Caco-2 (cell line): ENCODE measurements at regions not wholly inside any gene's neighbourhood (a gene's known extent, or its start where the extent isn't known, plus 50 kb on each side); places are given as distances from the start of the nearest gene placed in this dataset.

ENCODE experiments used
- BruUV-seq: library from RNA; stranded (reverse); fragments of 400-500 nt; replicated peaks from 2 replicates; lab custom pipeline; 2021; lab: Mats Ljungman, UMichigan
- CTCF ChIA-PET: fragments of 300-600 bp; sonication (Branson Sonifier 250); formaldehyde crosslinking; loops from one replicate; lab custom pipeline; 2022; ENCODE audit warnings: antibody characterized with exemption; lab: Charles Lee
- POLR2A ChIA-PET: fragments of 300-600 bp; sonication (Branson Sonifier 250); formaldehyde crosslinking; loops from one replicate; lab custom pipeline; 2022; ENCODE audit warnings: antibody characterized with exemption; lab: Charles Lee
- DNase-seq, 2 experiments: peaks; one replicate each; pipeline versions ENCODE4 v3.0.0 to v3.0.0-alpha.2; 2020 to 2022
- H3K27me3 ChIP-seq: replicated peaks from 2 replicates; pipeline ENCODE4 v1.6.0; 2011; ENCODE audit warnings: low read length; ENCODE audit not compliant: control insufficient read depth, insufficient read depth
- H3K36me3 ChIP-seq: 2 replicates; pipeline ENCODE4 v1.5.1; 2011; ENCODE audit warnings: low read length; ENCODE audit not compliant: control insufficient read depth, insufficient read depth
- H3K4me1 ChIP-seq: fragments of 250-450 bp; sonication (Bioruptor Pico); 2 replicates; pipeline ENCODE4 v1.5.1; 2020; ENCODE audit warnings: mild to moderate bottlenecking
- H3K4me3 ChIP-seq: 2 replicates; pipeline ENCODE4 v1.5.1; 2011; ENCODE audit warnings: low read depth, mild to moderate bottlenecking, control low read depth, low read length
- H3K9me3 ChIP-seq: fragments of 250-450 bp; sonication (Bioruptor Pico); 2 replicates; pipeline ENCODE4 v1.5.1; 2020; ENCODE audit warnings: mild to moderate bottlenecking, moderate library complexity
- H3K27ac Mint-ChIP-seq: one replicate; pipeline ENCODE4 v1.8.0; 2022; ENCODE audit warnings: mixed read lengths; ENCODE audit not compliant: unreplicated experiment
- H3K27me3 Mint-ChIP-seq: one replicate; pipeline ENCODE4 v1.8.0; 2022; ENCODE audit warnings: mixed read lengths; ENCODE audit not compliant: insufficient read depth, unreplicated experiment
- H3K36me3 Mint-ChIP-seq: one replicate; pipeline ENCODE4 v1.8.0; 2022; ENCODE audit warnings: mild to moderate bottlenecking, mixed read lengths; ENCODE audit not compliant: insufficient read depth, unreplicated experiment
- H3K4me1 Mint-ChIP-seq: one replicate; pipeline ENCODE4 v1.8.0; 2022; ENCODE audit warnings: low read depth, mixed read lengths; ENCODE audit not compliant: unreplicated experiment
- H3K4me3 Mint-ChIP-seq: one replicate; pipeline ENCODE4 v1.8.0; 2022; ENCODE audit warnings: mild to moderate bottlenecking, moderate library complexity, mixed read lengths; ENCODE audit not compliant: unreplicated experiment
- H3K9me3 Mint-ChIP-seq: one replicate; pipeline ENCODE4 v1.8.0; 2022; ENCODE audit warnings: mixed read lengths; ENCODE audit not compliant: unreplicated experiment
- CTCF ChIP-seq, 2 experiments: fragments of 200-600 bp in 1 of 2; IDR thresholded peaks; 1 replicate in 1 of 2; 2 replicates in 1 of 2; pipeline versions ENCODE4 v1.5.1 to v1.8.0; 2011 to 2022; ENCODE audit warnings: antibody characterized with exemption in 1 of 2, control low read depth in 1 of 2, inconsistent platforms in 1 of 2, low read depth in 1 of 2, low read length in 1 of 2, mild to moderate bottlenecking in 1 of 2, moderate library complexity in 1 of 2; ENCODE audit not compliant: insufficient read depth in 1 of 2, severe bottlenecking in 1 of 2, unreplicated experiment in 1 of 2
- intact Hi-C: fragments of 100-400 bp; cut with micrococcal nuclease; formaldehyde crosslinking; loops from one replicate; pipeline ENCODE4 v1.10.0; 2022; ENCODE audit not compliant: unreplicated experiment

- Mint-ChIP-seq H3K9me3 (no peaks in the 10 kb centered on the region), H3K4me3 (no peak overlapping the region), H3K27ac (no peak overlapping the region), H3K36me3 (no peaks in the 10 kb centered on the region), H3K27me3 (no peaks in the 10 kb centered on the region), H3K4me1 (no peaks in the 10 kb centered on the region)
- no peaks in the 10 kb centered on the region; the same call in 1 of the 2 replicates for H3K27me3 ChIP-seq
- no peaks in the 10 kb centered on the region for H3K9me3 ChIP-seq
- CTCF ChIA-PET: no interaction called here
- H3K4me1 ChIP-seq: no peaks in the 10 kb centered on the region
- no peak for DNase-seq
- intact Hi-C loops: no loop called here
- POLR2A ChIA-PET: no interaction called here
- TF ChIP-seq CTCF (IDR thresholded peaks at IDR 0.05; ENCODE audit: insufficient read depth in 1 of 2, low read depth in 1 of 2, low read length in 1 of 2, severe bottlenecking in 1 of 2, unreplicated experiment in 1 of 2): no peak
- no TSS peak for BruUV-seq
- H3K36me3 ChIP-seq: no peaks in the 10 kb centered on the region
- no peak overlapping the region for H3K4me3 ChIP-seq
Measured at GRCh38 chr3:13264468-13264795, 155.7 kb downstream of the NUP210 start.

DNA sequence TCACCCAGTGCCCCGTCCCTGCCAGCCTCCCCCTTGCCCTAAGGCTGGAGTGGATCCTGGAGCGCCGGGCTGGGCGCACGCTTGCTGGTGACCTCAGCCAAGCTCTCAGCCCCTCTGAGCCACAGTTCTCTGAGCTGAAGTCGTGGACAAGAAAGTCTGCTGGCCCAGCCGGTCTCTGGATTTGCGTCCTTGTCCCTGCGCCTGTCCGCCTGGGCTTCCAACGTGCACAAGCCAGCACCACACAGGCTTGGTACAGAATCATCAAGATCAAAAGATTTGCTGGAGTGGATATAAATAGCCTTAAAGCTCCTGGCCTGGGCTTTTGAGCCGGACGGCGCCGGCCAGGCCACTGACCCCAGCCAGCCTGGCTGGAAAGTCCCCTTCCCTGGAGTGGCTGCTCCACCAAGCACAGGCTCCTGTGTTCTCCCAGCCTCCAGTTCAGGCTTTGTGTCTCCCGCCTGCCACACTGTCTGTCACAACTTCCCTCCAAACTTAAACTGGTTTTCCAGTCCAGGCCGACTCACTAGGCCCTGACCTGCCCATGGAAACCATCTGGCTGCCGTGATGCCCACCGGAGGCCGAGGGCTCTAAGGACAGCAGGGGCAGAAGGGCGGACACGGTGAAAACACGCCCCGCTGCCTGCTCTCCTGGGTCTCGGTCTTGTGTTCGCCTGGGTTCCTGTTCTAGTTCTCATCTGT, 156.2 kb downstream of the NUP210 start:
- POLR2A ChIA-PET: no interaction called here
- H3K27ac Mint-ChIP-seq: no peak overlapping the region
- no peaks in the 10 kb centered on the region for H3K36me3 ChIP-seq
- H3K36me3 Mint-ChIP-seq: no peaks in the 10 kb centered on the region
- H3K9me3 ChIP-seq: no peaks in the 10 kb centered on the region
- CTCF ChIA-PET: interaction anchor here (1.1 kb wide), 1 partner anchor 33 kb away, joined by 3 read pairs; no protein-coding TSS in a partner anchor
- H3K27me3 Mint-ChIP-seq: no peaks in the 10 kb centered on the region
- no peaks in the 10 kb centered on the region for H3K4me1 Mint-ChIP-seq
- no TSS peak for BruUV-seq
- no peak for TF ChIP-seq CTCF (IDR thresholded peaks at IDR 0.05; ENCODE audit: insufficient read depth in 1 of 2, low read depth in 1 of 2, low read length in 1 of 2, severe bottlenecking in 1 of 2, unreplicated experiment in 1 of 2)
- DNase-seq: no peak
- no peaks in the 10 kb centered on the region for H3K4me1 ChIP-seq
- H3K27me3 ChIP-seq: no peaks in the 10 kb centered on the region; the same call in 1 of the 2 replicates
- no peak overlapping the region for H3K4me3 ChIP-seq
- H3K9me3 Mint-ChIP-seq: no peaks in the 10 kb centered on the region
- intact Hi-C loops: no loop called here
- no peak overlapping the region for H3K4me3 Mint-ChIP-seq

DNA sequence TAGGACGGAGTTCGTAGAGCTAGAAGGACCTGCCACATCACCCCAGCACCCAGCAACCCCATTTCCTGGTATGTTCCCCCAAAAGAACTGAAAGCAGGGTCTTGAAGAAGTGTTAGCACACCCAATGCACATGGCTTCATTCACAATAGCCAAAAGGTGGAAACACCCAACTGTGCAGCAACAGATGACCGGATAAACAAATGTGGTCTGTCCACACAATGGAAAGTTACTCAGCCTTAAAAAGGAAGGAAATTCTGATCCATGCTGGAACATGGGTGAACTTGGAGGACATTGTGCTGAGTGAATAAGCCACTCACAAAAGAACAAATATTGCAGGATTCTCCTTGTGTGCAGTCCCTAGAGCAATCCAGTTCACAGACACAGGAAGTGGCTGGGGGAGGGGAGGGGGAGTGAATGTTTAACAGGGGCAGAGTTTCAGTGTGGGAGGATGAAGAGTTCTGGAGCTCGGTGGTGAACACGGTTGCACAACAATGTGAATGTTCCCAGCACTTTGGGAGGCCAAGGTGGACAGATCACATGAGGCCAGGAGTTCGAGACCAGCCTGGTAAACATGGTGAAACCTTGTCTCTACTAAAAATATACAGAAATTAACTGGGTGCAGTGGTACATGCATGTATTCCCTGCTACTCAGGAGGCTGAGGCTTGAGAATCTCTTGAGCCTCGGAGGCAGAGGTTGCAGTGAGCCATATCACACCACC, 157.5 kb downstream of the NUP210 start:
- intact Hi-C loops: no loop called here

More for the DNA sequence above, 157.5 kb downstream of the NUP210 start:
- no peak for TF ChIP-seq CTCF (IDR thresholded peaks at IDR 0.05; ENCODE audit: insufficient read depth in 1 of 2, low read depth in 1 of 2, low read length in 1 of 2, severe bottlenecking in 1 of 2, unreplicated experiment in 1 of 2)
- DNase-seq: peak; percentile 26 to 54
- no peaks in the 10 kb centered on the region for H3K9me3 ChIP-seq
- Mint-ChIP-seq H3K27ac (no peak overlapping the region), H3K9me3 (no peaks in the 10 kb centered on the region), H3K36me3 (no peaks in the 10 kb centered on the region), H3K4me1 (no peaks in the 10 kb centered on the region), H3K4me3 (no peak overlapping the region), H3K27me3 (peaks cover 5% of the 10 kb centered on the region)
- no peak overlapping the region for H3K4me3 ChIP-seq
- no peaks in the 10 kb centered on the region; the same call in 1 of the 2 replicates for H3K27me3 ChIP-seq
- H3K4me1 ChIP-seq: no peaks in the 10 kb centered on the region
- CTCF ChIA-PET: interaction anchor here (1.1 kb wide), 1 partner anchor 32 kb away, joined by 3 read pairs; no protein-coding TSS in a partner anchor
- H3K36me3 ChIP-seq: no peaks in the 10 kb centered on the region
- BruUV-seq: no TSS peak
- POLR2A ChIA-PET: no interaction called here
